Cardiac muscle cell (in vitro differentiated cells and primary cell): ENCODE measurements at regions not wholly inside any gene's neighbourhood (a gene's known extent, or its start where the extent isn't known, plus 50 kb on each side); places are given as distances from the start of the nearest gene placed in this dataset.

Source experiments
- DNase-seq, 2 donors: peaks; one replicate each; pipeline versions ENCODE4 v3.0.0 to v3.0.0-alpha.2; 2010 to 2017; ENCODE audit warnings: low read depth in 1 of 2, low spot score in 1 of 2
- H3K27ac ChIP-seq: fragments of 200-600 bp; sonication (generic); 2 replicates; pipeline ENCODE4 v1.5.1; 2016
- H3K27me3 ChIP-seq: fragments of 200-600 bp; sonication (generic); 2 replicates; pipeline ENCODE4 v1.6.0; 2016; ENCODE audit warnings: control low read depth
- H3K36me3 ChIP-seq: fragments of 200-600 bp; sonication (generic); 2 replicates; pipeline ENCODE4 v1.5.1; 2016; ENCODE audit warnings: control low read depth
- H3K4me1 ChIP-seq: fragments of 200-600 bp; sonication (generic); 2 replicates; pipeline ENCODE4 v1.8.1; 2017; ENCODE audit warnings: low read depth, mild to moderate bottlenecking, mixed run types
- H3K4me3 ChIP-seq: fragments of 200-600 bp; sonication (generic); 2 replicates; pipeline ENCODE4 v1.5.1; 2016; ENCODE audit warnings: mild to moderate bottlenecking
- H3K9me3 ChIP-seq: fragments of 200-600 bp; sonication (generic); 2 replicates; pipeline ENCODE4 v1.5.1; 2017; ENCODE audit warnings: low read depth, mild to moderate bottlenecking, control low read depth
- TF ChIP-seq, protein P1 (sequence below): IDR thresholded peaks from 2 replicates; pipeline ENCODE4 v1.5.1; 2012; ENCODE audit warnings: low read depth, mild to moderate bottlenecking, low read length

DNA sequence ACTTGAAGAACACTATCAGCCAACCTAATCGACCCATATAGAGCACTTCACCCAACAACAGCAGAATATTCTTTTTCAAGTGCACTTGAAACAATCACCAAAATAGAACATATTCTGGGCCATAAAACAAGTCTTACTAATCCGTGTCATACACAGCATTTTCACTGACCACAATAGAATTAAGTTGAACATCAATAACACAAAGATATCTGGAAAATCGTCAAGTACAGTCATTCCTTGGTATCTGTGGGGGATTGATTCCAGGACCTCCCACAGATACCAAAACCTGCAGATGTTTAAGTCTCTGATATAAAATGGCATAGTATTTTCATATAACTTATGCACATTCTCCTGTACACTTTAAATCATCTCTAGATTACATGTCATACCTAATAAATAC, 295.7 kb downstream of the BCL11B start:
- TF ChIP-seq, protein P1, sequence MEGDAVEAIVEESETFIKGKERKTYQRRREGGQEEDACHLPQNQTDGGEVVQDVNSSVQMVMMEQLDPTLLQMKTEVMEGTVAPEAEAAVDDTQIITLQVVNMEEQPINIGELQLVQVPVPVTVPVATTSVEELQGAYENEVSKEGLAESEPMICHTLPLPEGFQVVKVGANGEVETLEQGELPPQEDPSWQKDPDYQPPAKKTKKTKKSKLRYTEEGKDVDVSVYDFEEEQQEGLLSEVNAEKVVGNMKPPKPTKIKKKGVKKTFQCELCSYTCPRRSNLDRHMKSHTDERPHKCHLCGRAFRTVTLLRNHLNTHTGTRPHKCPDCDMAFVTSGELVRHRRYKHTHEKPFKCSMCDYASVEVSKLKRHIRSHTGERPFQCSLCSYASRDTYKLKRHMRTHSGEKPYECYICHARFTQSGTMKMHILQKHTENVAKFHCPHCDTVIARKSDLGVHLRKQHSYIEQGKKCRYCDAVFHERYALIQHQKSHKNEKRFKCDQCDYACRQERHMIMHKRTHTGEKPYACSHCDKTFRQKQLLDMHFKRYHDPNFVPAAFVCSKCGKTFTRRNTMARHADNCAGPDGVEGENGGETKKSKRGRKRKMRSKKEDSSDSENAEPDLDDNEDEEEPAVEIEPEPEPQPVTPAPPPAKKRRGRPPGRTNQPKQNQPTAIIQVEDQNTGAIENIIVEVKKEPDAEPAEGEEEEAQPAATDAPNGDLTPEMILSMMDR = no peak
- no peaks in the 10 kb centered on the region for H3K4me1 ChIP-seq
- no peak for DNase-seq

DNA sequence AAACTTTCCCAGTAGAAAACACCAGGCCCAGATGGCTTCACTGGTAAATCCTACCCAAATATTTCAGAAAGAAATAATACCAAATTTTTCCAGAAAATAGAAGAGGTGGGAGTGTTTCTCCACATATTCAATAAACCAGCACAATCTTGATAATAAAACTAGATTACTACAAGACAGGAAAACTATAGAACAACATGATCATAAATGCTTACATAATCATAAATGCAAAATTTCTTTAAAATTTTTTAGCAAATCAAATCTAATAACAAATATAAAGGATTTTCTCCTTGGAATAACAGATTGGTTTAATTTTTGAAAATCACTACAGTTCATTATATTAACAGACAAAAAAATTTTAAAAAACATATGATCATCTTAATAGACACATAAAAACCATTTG, 294.5 kb downstream of the BCL11B start:
- H3K4me1 ChIP-seq = no peaks in the 10 kb centered on the region
- H3K4me3 ChIP-seq = no peak overlapping the region
- H3K27me3 ChIP-seq = no peaks in the 10 kb centered on the region
- no peaks in the 10 kb centered on the region for H3K9me3 ChIP-seq
- TF ChIP-seq, protein P1 = no peak
- no peak for DNase-seq
- no peaks in the 10 kb centered on the region for H3K36me3 ChIP-seq
- H3K27ac ChIP-seq = no peak overlapping the region

More for the DNA sequence above, 295.7 kb downstream of the BCL11B start:
- no peak overlapping the region for H3K27ac ChIP-seq
- no peaks in the 10 kb centered on the region for H3K27me3 ChIP-seq
- H3K36me3 ChIP-seq = no peaks in the 10 kb centered on the region
- H3K9me3 ChIP-seq = no peaks in the 10 kb centered on the region
- no peak overlapping the region for H3K4me3 ChIP-seq

DNA sequence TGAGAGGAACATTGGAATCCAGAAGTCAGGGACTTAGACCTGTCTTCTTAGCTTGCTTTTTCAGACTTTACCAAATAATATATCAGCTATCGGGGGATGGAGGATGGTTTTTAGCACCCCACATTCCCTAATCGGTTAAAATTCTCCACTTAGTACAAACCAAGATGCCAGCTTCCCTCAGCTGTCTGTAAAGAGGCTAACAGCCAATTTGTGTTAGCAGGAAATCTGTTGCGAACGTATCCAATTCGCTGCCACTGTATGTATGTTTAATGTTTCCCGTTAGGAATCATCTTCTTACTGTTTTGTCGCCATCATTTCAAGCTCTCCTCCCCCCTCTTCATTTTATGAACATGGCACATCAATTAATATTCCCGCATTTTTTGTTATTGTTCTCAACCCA, 289.0 kb downstream of the BCL11B start:
- Histone ChIP-seq H3K27ac (no peak overlapping the region), H3K36me3 (no peaks in the 10 kb centered on the region), H3K9me3 (no peaks in the 10 kb centered on the region), H3K27me3 (no peaks in the 10 kb centered on the region), H3K4me1 (no peaks in the 10 kb centered on the region), H3K4me3 (no peak overlapping the region)
- DNase-seq = no peak
- TF ChIP-seq, protein P1 = no peak

DNA sequence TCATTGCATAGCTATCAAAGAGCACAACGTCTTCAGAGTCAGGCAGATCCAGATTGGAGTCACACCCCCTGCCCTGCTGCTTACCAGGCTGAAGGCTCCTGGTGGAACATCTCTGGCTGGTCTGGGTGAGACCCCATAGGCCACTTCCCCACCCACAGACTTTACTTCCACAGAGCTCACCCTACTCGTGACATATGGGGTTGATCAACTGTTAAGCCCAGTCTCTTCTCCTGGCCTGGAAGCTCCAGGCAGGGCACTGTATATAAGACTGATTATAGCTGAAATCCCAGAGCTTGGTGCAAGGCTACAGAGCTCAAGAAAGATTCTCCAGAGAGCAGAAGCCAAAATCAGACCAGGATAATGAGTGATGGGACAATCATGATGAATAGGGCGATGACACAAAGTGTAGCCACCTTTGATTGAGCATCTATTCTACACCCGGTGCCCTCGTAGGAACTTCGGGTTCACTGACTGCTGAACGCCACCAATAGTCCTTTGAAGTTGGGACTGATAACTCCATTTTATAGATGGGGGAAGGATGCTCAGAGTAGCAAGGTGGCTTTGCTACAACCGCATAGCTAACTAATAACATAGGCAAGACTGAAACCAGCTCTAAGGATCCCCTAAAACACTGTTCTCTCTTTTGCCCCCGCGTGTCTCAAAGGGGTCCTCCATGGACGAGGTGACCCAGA, 287.8 kb downstream of the BCL11B start:
- H3K27ac ChIP-seq = no peak overlapping the region
- no peaks in the 10 kb centered on the region for H3K27me3 ChIP-seq
- H3K4me3 ChIP-seq = no peak overlapping the region
- TF ChIP-seq, protein P1 = no peak
- H3K9me3 ChIP-seq = no peaks in the 10 kb centered on the region
- H3K36me3 ChIP-seq = no peaks in the 10 kb centered on the region
- no peak for DNase-seq
- H3K4me1 ChIP-seq = no peaks in the 10 kb centered on the region

DNA sequence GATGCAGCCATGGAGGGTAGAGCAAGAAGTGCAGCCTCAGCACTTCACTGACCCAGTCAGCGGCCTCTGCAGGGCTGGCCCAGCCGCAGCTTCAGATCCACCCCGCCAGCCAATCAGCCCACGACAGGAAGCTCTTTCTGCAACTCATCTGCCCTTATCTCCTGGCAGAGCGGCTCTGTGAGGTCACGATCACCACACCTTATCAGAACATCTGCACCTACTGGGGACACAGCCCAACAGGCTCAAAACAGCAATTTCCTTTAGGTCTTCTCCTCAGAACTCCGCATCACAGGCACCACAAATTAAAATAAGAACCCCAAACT, 287.3 kb downstream of the BCL11B start:
- H3K36me3 ChIP-seq = no peaks in the 10 kb centered on the region
- H3K27me3 ChIP-seq = no peaks in the 10 kb centered on the region
- no peak overlapping the region for H3K27ac ChIP-seq
- TF ChIP-seq, protein P1 = no peak
- H3K4me3 ChIP-seq = no peak overlapping the region
- no peaks in the 10 kb centered on the region for H3K4me1 ChIP-seq
- H3K9me3 ChIP-seq = no peaks in the 10 kb centered on the region
- DNase-seq = no peak
